Skin epidermis (tissue), 12 donors: ENCODE measurements at regions not wholly inside any gene's neighbourhood (a gene's known extent, or its start where the extent isn't known, plus 50 kb on each side); places are given as distances from the start of the nearest gene placed in this dataset.
"Not testable (repeated sequence)": the region's sequence is repeated elsewhere in the genome, so short reads cannot be mapped to it uniquely, and the experiment has no call there.

Experiments used
- H3K27ac ChIP-seq, 21 experiments: fragments of 200-600 bp; sonication (generic) in 11 of 21; one replicate each; pipeline ENCODE4 v1.5.0; 2020; ENCODE audit warnings: mild to moderate bottlenecking in 3 of 21, inconsistent platforms in 2 of 21, moderate library complexity in 2 of 21
- H3K4me3 ChIP-seq, 7 experiments: fragments of 200-600 bp; sonication (generic) in 2 of 7; one replicate each; pipeline ENCODE4 v1.5.0; 2020; ENCODE audit warnings: inconsistent platforms in 2 of 7, mild to moderate bottlenecking in 2 of 7, moderate library complexity in 1 of 7

DNA sequence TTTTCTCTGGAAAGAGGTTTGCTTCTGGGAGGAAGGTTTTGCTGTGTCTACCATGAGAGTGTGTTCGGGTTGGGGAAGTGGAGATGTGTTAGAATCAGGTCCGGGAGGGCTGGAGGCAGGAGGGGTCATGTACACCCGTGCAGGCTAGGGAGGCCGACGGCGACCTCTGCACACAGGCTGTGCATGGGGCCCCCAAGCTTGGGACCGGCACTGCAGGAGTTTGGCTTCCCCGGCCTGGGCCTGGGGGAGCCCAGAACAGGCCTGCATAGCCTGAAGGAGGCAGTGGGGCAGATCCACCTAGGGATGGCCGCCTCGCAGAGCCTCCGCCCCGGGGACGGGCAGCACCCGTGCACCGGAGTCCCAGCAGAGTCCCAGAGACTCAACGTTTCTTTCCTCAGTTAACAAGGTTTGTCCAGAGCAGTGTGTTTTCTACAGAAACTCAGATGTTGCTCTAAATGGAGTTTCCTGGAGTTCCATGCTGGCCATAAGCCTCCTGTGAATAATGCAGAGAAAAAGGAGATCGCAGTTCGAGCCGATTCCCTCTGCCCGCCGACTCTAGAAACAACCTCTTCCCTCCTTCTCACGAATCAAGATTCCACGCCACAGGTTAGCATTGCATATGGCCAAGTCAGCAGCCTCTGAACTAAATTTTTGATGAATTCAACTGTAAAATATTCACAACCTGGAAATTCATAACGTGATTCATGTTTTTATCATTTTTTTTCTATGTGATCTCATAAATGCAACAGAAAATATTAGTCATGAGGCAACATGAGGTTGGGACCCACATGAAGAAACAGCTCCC is 427.3 kb downstream of the BRD1 start:
- H3K27ac ChIP-seq = no peak overlapping the region
- H3K4me3 ChIP-seq = no peak overlapping the region

DNA sequence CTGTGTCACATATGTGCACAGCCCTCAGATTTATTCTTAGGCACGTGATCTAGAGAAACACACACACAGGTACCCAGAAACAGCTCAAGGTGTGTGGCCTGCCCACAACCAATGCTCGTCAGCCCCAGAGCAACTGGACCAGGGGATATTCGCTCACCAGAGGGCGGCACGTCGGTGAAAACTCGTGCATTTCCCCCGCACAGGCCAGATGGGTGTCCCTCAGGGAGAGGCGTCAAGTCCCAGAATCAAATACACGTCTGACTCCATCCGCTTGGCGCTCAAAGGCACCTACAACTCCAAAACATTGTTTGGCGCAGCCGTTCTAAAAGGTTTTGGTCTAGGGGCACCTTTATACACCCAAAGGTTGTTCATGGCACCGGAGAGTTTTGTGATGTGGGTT is 429.0 kb downstream of the BRD1 start:
- Histone ChIP-seq H3K27ac (no peak overlapping the region), H3K4me3 (no peak overlapping the region)

DNA sequence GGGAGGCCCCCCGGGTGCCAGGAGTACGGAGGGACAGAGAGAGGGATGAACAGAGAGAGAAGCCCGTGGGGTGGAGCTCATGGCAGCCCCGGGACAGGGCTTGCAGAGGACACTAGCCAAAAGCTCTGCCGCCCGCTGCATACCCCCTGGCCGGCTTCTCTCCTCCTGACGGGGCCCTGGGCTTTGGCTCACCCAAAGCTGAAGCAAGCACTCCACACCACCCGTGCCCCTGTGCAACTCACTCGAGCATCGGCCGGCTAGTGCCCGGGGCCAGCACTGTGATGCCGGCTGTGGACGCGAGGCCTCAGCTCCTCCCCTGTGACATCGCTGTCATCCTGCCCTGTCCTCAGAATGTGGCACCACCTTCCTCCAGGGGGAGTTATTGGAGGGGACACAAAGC is 429.6 kb downstream of the BRD1 start:
- Histone ChIP-seq H3K4me3 (no peak overlapping the region), H3K27ac (no peak overlapping the region)

DNA sequence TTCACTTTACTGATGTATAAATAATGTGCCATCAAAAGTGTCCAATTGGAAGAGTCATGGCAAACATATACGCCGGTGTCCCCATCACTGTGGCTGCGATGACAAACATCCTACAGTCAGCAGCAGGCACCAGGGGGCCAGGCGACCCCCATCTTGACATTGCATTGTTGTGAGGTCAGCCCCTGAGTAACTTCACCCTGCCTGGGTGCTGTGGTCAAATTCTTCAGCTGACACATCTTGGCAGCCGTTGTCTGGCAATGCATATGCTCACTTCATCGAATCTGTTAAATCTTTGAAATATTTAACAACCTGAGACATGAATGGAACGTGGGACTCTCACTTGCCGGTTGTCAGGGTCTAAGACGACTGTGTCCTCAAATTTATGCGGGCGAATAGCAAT is 430.9 kb downstream of the BRD1 start:
- Histone ChIP-seq H3K27ac (no peak overlapping the region), H3K4me3 (no peak overlapping the region)

DNA sequence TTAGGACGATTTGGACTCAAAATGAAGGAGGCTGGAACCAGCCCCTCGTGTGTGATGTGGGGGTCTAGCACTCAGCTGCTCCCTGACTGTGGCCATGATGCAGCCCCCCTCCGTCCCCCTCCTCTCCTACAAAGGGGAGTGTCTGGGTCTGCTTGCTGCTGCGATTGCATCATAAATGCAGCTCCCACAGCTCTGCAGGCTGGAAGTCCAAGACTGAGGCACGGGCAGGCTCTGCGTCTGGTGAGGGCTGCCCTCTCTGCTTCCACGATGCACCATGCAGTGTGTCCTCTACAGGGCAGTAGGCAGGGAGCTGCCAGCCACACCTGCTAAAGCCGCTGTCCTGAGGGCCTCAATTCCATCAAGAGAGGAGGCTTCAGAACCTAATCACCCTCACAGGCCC is 432.1 kb downstream of the BRD1 start:
- no peak overlapping the region for H3K27ac ChIP-seq
- no peak overlapping the region for H3K4me3 ChIP-seq

DNA sequence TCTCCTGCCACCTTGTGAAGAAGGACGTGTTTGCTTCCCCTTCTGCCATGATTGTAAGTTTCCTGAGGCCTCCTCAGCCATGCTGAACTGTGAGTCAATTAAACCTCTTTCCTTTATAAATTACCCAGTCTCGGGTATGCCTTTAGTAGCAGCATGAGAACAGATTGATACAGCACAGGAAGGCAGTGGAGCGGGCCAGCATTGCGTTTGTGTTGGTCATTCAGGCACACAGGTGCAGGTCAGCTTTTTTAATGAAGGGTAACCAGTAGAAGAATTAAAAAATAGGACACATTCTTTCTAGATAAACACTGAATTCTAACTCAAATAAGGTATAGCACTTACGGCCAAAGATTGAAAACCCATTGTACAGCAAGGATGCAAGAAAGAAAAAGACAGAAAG is 432.6 kb downstream of the BRD1 start:
- not testable (repeated sequence) for H3K27ac ChIP-seq, H3K4me3 ChIP-seq

DNA sequence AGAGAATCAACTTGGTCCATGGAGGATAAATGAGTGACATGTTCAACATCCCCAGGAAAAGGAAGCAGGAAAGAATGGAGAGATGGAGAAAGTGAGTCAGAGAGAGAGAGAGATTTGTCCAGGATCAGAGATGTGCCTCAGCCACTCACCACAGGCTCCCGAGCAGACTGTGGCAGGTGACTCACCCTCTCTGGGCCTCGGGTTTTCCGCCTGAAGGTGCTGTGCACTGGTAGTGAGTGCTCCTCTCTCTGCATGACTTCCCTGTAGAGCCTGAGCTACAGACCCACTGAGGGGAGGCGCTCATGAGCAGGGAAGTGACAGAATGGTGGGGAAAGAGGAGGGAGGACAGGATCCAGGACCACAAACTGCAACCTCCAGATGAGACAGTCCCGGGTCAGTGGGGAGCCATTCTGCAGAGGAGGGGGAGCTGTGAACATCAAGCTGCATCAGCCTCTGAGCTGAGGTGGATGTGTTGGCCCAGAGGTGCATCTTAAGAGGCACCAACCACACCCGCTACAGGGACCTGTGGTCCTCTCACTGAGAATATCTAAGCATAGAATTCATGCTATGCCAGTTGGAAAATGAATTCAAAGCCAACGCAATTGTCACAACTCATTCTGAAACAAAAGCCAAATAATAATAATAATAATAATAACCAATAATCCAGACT is 433.4 kb downstream of the BRD1 start:
- H3K4me3 ChIP-seq = no peak overlapping the region
- no peak overlapping the region for H3K27ac ChIP-seq

DNA sequence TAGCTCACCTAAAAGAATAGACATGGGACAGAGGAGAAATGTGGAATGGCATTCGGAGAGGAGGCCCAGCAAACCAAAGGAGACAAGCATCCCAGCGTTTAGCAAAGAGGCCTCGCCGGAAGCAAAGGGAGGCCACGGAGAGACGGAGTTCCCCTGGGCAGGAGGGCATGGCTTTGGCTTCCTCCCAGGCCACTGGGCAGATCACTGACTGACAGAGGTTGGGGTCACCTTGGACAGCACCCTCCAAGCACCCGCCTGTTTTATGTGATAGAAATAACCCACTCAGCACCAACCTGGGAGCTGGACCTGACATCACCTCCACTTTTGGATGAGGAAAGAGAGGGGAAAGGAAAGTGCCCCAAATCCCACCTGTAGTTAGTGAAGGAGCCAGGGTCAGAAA is 434.1 kb downstream of the BRD1 start:
- Histone ChIP-seq H3K4me3 (no peak overlapping the region), H3K27ac (no peak overlapping the region)

DNA sequence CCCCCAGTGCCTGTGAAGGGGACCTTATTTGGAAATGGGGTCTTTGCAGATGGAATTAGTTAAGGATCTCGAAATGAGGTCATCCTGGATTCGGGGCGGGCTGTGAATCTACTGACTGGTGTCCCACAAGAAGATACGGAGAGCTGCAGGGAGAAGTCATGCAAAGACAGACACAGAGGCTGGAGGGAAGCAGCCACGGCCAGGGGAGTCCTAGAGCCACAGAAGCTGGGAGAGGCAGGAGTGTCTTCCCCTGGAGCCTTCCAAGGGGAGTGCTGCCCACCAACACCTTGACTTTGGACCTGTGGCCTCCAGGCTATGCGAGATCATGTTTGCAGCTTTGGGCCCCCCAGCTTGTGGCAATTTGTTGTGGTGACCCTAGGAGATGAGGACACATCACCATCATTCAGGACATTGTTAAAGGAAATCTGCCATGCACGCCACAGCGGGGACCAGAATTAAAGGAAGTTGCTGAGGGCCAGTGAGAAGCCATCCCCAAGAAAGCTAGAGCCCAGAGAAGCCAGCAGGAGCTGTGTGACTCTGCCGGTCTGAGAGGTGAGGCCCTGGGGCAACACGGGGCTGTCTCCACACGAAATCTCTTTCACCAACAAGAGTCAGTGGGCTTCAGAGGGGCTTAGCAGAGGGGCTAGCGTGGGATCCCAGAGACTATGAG is 434.7 kb downstream of the BRD1 start:
- no peak overlapping the region for H3K4me3 ChIP-seq
- H3K27ac ChIP-seq = no peak overlapping the region

DNA sequence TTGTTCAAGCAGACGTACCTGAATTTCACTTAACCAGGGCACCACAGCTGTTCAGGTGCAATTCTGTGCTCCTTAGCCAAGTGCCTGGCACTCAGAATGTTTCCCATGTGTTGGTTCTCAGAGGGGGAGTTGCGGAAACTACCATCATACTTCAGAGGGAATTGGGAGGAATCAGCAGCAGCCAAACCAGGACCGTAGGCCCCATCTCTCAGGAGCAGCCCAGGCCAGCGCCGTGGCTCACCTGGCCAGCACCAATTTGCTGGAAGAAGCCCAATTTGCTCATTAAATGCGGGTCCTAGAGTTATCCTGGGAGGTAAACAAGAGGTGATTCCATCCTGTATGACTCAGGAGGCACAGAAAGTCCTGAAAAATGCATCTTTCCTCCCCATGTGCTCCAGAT is 435.4 kb downstream of the BRD1 start:
- H3K27ac ChIP-seq = no peak overlapping the region
- no peak overlapping the region for H3K4me3 ChIP-seq

DNA sequence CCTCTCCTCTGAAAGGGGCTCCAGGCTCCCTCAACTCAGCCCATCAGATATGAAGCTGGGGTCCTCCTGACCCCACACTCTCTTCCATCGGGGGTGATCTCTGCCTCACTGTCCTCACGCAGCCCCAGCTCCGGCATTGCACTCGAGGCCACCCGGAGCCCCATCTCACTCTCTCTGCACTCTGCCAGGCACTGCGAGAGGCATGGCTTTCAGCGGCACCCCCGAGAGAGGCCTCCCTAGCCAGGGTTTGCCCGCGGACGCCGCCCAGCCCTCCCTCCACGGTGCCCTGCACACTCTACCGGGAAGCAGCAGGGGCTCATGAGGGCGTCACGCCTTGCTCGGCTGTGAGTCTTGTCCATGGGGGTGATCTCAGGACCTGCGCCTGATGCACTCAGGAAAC is 436.2 kb downstream of the BRD1 start:
- no peak overlapping the region for H3K4me3 ChIP-seq
- no peak overlapping the region for H3K27ac ChIP-seq

DNA sequence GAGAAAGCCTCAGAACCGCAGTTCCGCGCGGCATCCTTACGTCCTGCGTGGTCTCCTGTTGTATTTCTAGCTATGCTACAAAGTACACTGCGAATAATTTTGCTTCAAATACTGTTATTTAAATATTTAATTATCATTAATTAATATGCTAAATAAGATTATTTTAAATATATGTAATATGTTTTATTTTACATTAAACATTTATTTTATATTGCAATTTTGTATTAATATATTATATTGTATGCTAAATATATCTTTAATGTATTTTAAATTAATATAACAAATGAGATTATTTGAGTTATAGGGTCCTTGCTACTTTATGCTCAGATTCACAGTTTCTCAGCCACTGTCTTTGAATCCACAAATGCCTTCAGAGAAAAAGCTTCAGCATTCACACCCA is 436.7 kb downstream of the BRD1 start:
- H3K4me3 ChIP-seq = no peak overlapping the region
- H3K27ac ChIP-seq = no peak overlapping the region

DNA sequence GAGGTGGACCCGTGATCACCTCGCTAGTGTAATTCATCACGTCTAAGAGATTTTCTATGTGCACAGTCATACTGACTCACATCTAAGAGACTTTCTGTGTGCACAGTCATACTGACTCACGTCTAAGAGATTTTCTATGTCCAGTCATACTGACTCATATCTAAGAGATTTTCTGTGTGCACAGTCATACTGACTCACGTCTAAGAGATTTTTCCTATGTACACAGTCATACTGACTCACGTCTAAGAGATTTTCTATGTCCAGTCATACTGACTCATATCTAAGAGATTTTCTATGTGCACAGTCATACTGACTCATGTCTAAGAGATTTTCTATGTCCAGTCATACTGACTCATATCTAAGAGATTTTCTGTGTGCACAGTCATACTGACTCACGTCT is 443.8 kb downstream of the BRD1 start:
- not testable (repeated sequence) for H3K4me3 ChIP-seq, H3K27ac ChIP-seq

DNA sequence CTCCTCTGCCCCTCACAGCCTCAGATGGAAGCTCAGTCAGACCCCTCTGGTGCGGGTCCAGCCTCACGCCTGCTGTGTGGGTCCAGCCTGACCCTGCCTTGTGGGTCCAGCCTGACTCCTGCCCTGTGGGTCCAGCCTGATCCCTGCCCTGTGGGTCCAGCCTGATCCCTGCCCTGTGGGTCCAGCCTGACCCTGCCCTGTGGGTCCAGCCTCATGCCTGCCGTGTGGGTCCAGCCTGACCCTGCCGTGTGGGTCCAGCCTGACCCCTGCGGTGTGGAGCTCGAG is 445.3 kb downstream of the BRD1 start:
- no peak overlapping the region for H3K27ac ChIP-seq

DNA sequence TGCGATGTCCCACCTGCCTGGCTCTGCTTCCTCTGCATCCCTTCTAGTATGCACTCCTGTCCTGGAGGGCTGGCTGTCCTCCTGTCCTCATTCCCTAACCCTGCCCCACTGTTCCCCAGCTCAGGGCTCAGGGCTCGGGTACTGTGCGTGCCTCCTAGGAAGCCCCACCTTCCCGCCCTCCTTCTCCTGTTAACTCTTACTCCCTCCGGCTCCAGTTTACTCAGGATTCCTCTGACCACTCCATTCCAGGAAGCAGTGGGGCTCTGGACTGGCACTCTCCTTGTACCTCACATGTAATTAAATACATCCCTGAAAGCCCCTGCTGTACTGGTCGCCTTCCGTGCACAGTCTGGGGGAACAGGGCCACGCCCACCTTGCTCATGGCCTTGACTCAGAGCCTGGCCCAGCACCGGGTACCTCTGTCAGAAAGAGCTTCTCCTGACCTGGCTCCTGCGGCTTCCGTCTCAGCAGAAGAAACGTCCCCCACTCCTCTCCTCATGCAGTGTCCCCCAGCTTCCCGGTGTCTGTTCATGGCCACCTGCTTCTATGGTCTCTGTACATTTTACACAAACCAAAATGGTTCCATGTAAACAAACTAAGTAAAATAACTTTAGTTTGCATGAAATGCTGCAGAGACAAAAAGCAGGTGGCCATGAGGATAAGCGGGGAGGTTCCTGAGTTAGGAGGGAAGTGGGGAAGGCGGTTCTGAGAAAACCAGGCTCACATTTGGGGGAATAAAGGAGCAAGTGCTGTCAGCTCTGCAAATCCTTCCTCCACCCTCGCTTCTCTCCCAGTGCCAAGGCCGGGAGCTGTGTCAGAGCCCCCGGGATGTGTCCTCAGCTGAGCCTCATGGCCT is 445.9 kb downstream of the BRD1 start:
- Histone ChIP-seq H3K27ac (no peak overlapping the region), H3K4me3 (no peak overlapping the region)

More for the DNA sequence above, 445.3 kb downstream of the BRD1 start:
- H3K4me3 ChIP-seq = no peak overlapping the region

DNA sequence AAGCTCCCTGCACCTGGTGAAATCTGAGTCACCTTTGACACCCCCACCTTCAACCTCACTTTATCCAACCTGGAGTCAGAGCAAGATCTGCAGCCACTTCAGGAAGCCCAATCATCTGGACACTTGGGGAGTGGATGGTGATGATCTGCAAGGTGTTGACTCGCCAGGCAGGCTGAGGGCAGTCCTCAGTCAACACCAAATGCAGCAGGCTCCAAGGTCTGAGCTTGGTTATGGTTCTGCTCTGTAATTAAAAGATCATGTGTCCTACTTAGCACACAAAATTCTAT is 446.9 kb downstream of the BRD1 start:
- no peak overlapping the region for H3K4me3 ChIP-seq
- no peak overlapping the region for H3K27ac ChIP-seq

DNA sequence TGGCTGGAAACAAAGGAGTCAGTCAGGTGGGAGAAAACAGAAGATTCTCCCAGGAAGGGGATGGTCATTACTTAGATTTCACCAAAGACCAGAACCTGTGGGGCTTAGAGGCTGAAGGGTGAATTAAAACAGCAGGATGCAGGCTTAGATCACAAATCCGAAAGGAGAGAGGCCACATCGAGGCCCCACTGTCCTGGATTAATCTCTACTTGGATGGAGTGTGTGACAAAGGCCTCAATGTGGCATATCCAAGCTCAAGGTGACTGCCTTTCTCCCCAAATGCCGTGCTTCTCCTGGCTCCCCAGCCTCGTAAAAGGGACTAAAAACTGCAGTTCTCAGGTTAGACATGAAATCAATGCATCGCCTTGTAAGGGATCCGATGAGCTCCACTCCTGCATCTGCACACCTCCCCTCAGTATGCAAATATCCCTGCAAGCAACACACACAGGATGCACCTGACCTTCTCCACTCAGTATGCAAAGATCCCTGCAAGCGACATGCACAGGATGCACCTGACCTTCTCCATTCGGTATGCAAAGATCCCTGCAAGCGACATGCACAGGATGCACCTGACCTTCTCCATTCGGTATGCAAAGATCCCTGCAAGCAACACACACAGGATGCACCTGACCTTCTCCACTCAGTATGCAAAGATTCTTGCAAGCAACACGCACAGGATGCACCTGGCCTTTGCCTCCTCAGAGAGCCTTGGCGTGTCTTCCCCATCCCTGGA is 447.4 kb downstream of the BRD1 start:
- H3K4me3 ChIP-seq = no peak overlapping the region
- H3K27ac ChIP-seq = no peak overlapping the region

DNA sequence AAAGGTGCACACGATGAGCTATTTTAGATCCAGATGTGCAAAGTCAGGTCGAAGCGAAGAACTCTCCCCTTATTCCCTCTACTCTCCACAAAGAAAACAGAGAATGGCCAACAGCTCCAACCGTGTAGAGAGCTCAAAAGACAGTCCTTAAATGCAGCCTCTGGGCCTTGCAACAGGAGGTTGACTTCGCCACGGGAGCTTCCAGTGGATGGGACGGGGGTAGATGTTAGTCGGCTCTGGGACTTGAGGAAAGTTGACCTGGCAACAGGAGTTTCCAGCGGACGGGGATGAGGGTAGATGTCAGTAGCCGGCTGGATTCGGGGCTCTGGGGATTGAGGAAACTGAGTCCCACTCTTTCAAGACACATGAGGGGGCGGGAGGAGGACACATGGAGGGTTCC is 450.4 kb downstream of the BRD1 start:
- no peak overlapping the region for H3K4me3 ChIP-seq
- no peak overlapping the region for H3K27ac ChIP-seq

DNA sequence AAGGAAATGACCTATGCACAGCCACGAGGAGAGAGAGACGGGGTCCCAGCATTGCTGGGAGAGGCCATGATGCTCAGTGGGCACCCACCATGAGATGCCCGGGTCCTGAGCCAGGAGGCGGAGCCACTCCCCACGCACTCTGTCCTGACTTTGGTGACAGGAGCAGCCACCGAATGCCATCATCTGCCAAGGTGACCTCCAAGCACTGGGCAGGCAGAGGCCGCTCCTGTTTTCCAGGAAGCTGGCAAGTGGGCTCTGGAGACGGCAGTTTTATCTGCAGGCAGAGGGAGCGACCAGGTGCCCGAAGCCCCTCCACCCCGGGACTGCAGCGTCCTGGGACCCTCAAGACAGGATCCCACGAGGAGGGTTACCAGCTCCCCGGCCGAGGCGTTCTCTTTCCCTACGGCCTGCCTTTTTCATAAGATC is 453.9 kb downstream of the BRD1 start:
- H3K27ac ChIP-seq = no peak overlapping the region
- no peak overlapping the region for H3K4me3 ChIP-seq

DNA sequence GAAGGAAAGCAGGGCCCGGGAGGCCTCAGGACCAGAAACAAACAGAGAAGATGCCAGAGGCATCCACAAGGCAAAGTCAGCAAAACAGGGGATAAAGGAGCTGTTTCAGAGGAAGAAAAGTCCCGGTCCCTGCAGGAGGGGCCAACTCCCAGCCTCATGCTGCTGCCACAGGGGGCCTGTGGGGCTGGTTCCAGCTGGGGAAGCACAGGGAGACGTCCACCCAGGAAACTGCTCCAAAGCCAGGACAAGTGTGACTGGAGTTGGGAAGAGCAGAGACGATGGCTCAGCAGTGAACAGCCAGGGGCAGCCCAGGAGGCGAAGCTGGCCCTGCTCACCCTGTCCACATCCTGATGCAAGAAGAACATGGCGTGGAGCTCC is 454.4 kb downstream of the BRD1 start:
- no peak overlapping the region for H3K27ac ChIP-seq
- H3K4me3 ChIP-seq = no peak overlapping the region
